ENCODE measurements at regions not wholly inside any gene's neighbourhood (a gene's known extent, or its start where the extent isn't known, plus 50 kb on each side); places are given as distances from the start of the nearest gene placed in this dataset.
A peak's percentile ranks its signal among the peaks of the same experiment; 100 is the strongest.

GRCh38 chr20:63095718-63096654 lies 89.2 kb upstream of the BHLHE23 start:
- intact Hi-C loops (cut with DNase I), result loop anchor here in 1 of 3 donors (10.0 kb wide), 1 partner anchor 61 kb away; no protein-coding TSS in a partner anchor
- Histone ChIP-seq H3K36me3 (no peaks in the 10 kb centered on the region), H3K27ac (no peak overlapping the region), H3K27me3 (no peaks in the 10 kb centered on the region), H3K4me3 (no peak overlapping the region), H3K9me3 (no peaks in the 10 kb centered on the region), H3K4me1 (no peaks in the 10 kb centered on the region)
- WGBS, 2 donors, result 53 to 61% methylated on average over 21 of the region's 21 CpGs
- no peak for TF ChIP-seq CTCF (IDR thresholded peaks at IDR 0.05)
- FAIRE-seq, result no peak
- peak in 2 of 6 donors; percentile 34 to 53 for DNase-seq
- no peak for ATAC-seq

- intact Hi-C loops (cut with DNase I), result loop anchor here in 1 of 3 donors (10.0 kb wide), 1 partner anchor 60 kb away; no protein-coding TSS in a partner anchor
- FAIRE-seq (no peak), DNase-seq (peak in 3 of 6 donors; percentile 2 to 22 (median 20)), ATAC-seq (no peak)
- Histone ChIP-seq H3K4me1 (no peaks in the 10 kb centered on the region), H3K27ac (no peak overlapping the region), H3K4me3 (no peak overlapping the region), H3K36me3 (no peaks in the 10 kb centered on the region), H3K27me3 (no peaks in the 10 kb centered on the region), H3K9me3 (no peaks in the 10 kb centered on the region)
- WGBS, 2 donors, result 49 to 63% methylated on average over 22 of the region's 22 CpGs
- no peak for TF ChIP-seq CTCF (IDR thresholded peaks at IDR 0.05)
Measured at GRCh38 chr20:63094767-63095499, 88.2 kb upstream of the BHLHE23 start.

GRCh38 chr20:63093966-63094766 lies 87.4 kb upstream of the BHLHE23 start:
- intact Hi-C loops (cut with DNase I), result loop anchor here in 1 of 3 donors (10.0 kb wide), 1 partner anchor 59 kb away; no protein-coding TSS in a partner anchor
- Histone ChIP-seq H3K9me3 (no peaks in the 10 kb centered on the region), H3K27ac (no peak overlapping the region), H3K4me1 (no peaks in the 10 kb centered on the region), H3K27me3 (no peaks in the 10 kb centered on the region), H3K4me3 (no peak overlapping the region), H3K36me3 (no peaks in the 10 kb centered on the region)
- ATAC-seq (no peak), FAIRE-seq (no peak), DNase-seq (peak in 3 of 6 donors; percentile 8 to 39 (median 37))
- WGBS, 2 donors, result 39 to 50% methylated on average over 22 to 23 of the region's 37 CpGs
- TF ChIP-seq CTCF (IDR thresholded peaks at IDR 0.05), result no peak

GRCh38 chr20:63092660-63093215 lies 86.0 kb upstream of the BHLHE23 start:
- intact Hi-C loops (cut with DNase I), result loop anchor here in 1 of 3 donors (10.0 kb wide), 1 partner anchor 58 kb away; no protein-coding TSS in a partner anchor

More at GRCh38 chr20:63092660-63093215, 86.0 kb upstream of the BHLHE23 start:
- Histone ChIP-seq H3K4me3 (no peak overlapping the region), H3K36me3 (no peaks in the 10 kb centered on the region), H3K9me3 (no peaks in the 10 kb centered on the region), H3K4me1 (no peaks in the 10 kb centered on the region), H3K27ac (no peak overlapping the region), H3K27me3 (no peaks in the 10 kb centered on the region)
- 50 to 52% methylated on average over 25 of the region's 25 CpGs for WGBS, 2 donors
- FAIRE-seq (no peak), DNase-seq (peak in 3 of 6 donors; percentile 3 to 36 (median 35)), ATAC-seq (no peak)
- no peak for TF ChIP-seq CTCF (IDR thresholded peaks at IDR 0.05)

Data from pancreas (tissue), 10 donors.